Activated CD8-positive, alpha-beta memory T cell treated with anti-CD3 and anti-CD28 coated beads for 48 hours (primary cell): ENCODE measurements at regions not wholly inside any gene's neighbourhood (a gene's known extent, or its start where the extent isn't known, plus 50 kb on each side); places are given as distances from the start of the nearest gene placed in this dataset.
"Not testable (repeated sequence)": the region's sequence is repeated elsewhere in the genome, so short reads cannot be mapped to it uniquely, and the experiment has no call there.

Source experiments
- DNase-seq, 3 experiments: peaks; one replicate each; pipeline ENCODE4 v3.0.0-alpha.2; 2020; ENCODE audit warnings: low read depth in 2 of 3, low spot score in 2 of 3

- no peak for DNase-seq
These were observed 444.4 kb upstream of the SLC39A10 start for GRCh38 chr2:195212586-195212985.

GRCh38 chr2:195202163-195202845 is 454.7 kb upstream of the SLC39A10 start:
- DNase-seq = no peak

GRCh38 chr2:195199864-195200263 is 457.2 kb upstream of the SLC39A10 start:
- no peak for DNase-seq

- DNase-seq = no peak
These were observed 475.8 kb upstream of the SLC39A10 start for GRCh38 chr2:195181059-195181705.

GRCh38 chr2:195168369-195168768 is 488.7 kb upstream of the SLC39A10 start:
- no peak for DNase-seq

GRCh38 chr2:195164930-195165329 is 492.1 kb upstream of the SLC39A10 start:
- DNase-seq = no peak

GRCh38 chr2:195162918-195163317 is 494.1 kb upstream of the SLC39A10 start:
- no peak for DNase-seq

- DNase-seq = no peak
These were observed 494.8 kb upstream of the SLC39A10 start for GRCh38 chr2:195162194-195162593.

- DNase-seq = no peak
These were observed 496.1 kb upstream of the SLC39A10 start for GRCh38 chr2:195160963-195161362.

GRCh38 chr2:195151711-195152110 is 505.3 kb upstream of the SLC39A10 start:
- DNase-seq = no peak

- DNase-seq = no peak
These were observed 506.2 kb upstream of the SLC39A10 start for GRCh38 chr2:195150819-195151218.

GRCh38 chr2:195148004-195148403 is 509.0 kb upstream of the SLC39A10 start:
- no peak for DNase-seq

GRCh38 chr2:195146761-195147541 is 510.1 kb upstream of the SLC39A10 start:
- DNase-seq = no peak

GRCh38 chr2:195138435-195138834 is 518.6 kb upstream of the SLC39A10 start:
- no peak for DNase-seq

GRCh38 chr2:195125889-195126288 is 531.1 kb upstream of the SLC39A10 start:
- not testable (repeated sequence) for DNase-seq

- no peak for DNase-seq
These were observed 532.5 kb upstream of the SLC39A10 start for GRCh38 chr2:195124391-195125079.

GRCh38 chr2:195122653-195123052 is 534.4 kb upstream of the SLC39A10 start:
- DNase-seq = no peak

GRCh38 chr2:195121341-195121740 is 535.7 kb upstream of the SLC39A10 start:
- no peak for DNase-seq

- no peak for DNase-seq
These were observed 537.8 kb upstream of the SLC39A10 start for GRCh38 chr2:195119231-195119630.

- DNase-seq = no peak
These were observed 538.8 kb upstream of the SLC39A10 start for GRCh38 chr2:195118276-195118675.

GRCh38 chr2:195117011-195117410 is 540.0 kb upstream of the SLC39A10 start:
- DNase-seq = no peak

- no peak for DNase-seq
These were observed 541.3 kb upstream of the SLC39A10 start for GRCh38 chr2:195115738-195116137.
